GM13977 (cell line): ENCODE measurements at regions not wholly inside any gene's neighbourhood (a gene's known extent, or its start where the extent isn't known, plus 50 kb on each side); places are given as distances from the start of the nearest gene placed in this dataset.

Source experiments
- DNase-seq: peaks from one replicate; pipeline ENCODE4 v3.0.0; 2012; ENCODE audit warnings: low spot score
- in situ Hi-C: fragments of 300-500 bp; cut with MboI; formaldehyde crosslinking; loops from one replicate; pipeline ENCODE4 v1.12.0; 2022; ENCODE audit warnings: low sequenced_read_pairs, low pct_unique_long_range_greater_than_20kb, mixed read lengths, inconsistent platforms; ENCODE audit not compliant: unreplicated experiment
- TF ChIP-seq, protein P1 (sequence below): IDR thresholded peaks from 2 replicates; pipeline ENCODE4 v1.5.1; 2012; ENCODE audit warnings: mild to moderate bottlenecking, control low read depth; ENCODE audit not compliant: insufficient read depth; ENCODE audit errors: extremely low read depth, missing control alignments

DNA sequence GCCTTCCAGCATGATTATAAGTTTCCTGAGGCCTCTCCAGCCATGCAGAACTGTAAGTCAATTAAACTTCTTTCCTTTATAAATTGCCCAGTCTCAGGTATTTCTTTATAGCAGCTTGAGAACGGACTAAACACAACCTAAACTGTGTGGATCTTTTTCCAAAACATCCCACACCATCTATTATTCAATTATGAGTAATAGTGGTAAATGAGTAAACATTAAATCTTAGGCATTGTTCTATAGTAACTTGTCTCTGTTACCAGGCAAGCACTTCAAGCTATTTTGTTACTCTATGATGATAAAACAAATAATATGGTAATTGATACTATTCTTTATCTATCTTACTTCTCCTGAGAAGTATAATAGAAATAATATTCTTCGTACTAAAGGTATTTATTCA lies 536.9 kb upstream of the CHAC2 start:
- TF ChIP-seq, protein P1, sequence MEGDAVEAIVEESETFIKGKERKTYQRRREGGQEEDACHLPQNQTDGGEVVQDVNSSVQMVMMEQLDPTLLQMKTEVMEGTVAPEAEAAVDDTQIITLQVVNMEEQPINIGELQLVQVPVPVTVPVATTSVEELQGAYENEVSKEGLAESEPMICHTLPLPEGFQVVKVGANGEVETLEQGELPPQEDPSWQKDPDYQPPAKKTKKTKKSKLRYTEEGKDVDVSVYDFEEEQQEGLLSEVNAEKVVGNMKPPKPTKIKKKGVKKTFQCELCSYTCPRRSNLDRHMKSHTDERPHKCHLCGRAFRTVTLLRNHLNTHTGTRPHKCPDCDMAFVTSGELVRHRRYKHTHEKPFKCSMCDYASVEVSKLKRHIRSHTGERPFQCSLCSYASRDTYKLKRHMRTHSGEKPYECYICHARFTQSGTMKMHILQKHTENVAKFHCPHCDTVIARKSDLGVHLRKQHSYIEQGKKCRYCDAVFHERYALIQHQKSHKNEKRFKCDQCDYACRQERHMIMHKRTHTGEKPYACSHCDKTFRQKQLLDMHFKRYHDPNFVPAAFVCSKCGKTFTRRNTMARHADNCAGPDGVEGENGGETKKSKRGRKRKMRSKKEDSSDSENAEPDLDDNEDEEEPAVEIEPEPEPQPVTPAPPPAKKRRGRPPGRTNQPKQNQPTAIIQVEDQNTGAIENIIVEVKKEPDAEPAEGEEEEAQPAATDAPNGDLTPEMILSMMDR: no peak
- in situ Hi-C loops: no loop called here
- DNase-seq: no peak

DNA sequence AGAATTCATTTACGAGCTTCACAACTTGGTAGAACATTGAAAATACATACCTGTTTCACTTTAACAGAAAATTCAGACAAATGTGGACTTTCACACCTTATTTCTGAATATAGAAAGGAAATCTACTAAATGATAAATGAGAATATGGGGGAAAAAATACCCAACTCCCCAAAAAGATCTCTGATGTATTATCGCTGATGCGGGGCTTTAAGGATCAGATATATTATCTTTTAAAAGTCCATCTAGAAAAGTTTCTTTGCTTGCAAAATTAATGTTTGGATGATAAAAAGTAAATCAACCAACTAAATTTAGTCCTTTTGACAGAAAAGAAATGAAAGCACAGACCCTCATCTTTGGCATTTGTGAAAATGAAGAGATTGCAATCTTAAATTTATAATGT lies 540.1 kb upstream of the CHAC2 start:
- TF ChIP-seq, protein P1: no peak
- no peak for DNase-seq
- in situ Hi-C loops: no loop called here

DNA sequence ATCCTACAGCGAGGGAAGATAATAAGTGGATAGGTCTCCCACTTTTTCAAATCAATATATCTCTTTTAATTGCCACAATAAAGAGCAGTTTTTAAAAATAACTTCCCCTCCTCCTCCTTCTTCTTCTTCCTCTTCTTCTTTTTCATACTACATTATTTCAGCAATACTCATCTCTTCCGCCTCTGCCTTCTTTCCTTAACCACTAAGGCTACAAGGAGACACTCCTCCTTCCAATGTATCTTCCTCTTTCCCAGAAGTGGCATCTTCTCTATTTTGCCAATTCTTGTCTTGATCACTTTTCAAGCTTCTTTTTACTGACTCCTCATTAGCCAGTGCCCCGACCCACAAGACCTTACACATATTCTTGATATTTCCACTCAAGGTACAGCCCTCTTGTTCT lies 546.6 kb upstream of the CHAC2 start:
- no peak for DNase-seq
- TF ChIP-seq, protein P1: no peak
- in situ Hi-C loops: no loop called here

DNA sequence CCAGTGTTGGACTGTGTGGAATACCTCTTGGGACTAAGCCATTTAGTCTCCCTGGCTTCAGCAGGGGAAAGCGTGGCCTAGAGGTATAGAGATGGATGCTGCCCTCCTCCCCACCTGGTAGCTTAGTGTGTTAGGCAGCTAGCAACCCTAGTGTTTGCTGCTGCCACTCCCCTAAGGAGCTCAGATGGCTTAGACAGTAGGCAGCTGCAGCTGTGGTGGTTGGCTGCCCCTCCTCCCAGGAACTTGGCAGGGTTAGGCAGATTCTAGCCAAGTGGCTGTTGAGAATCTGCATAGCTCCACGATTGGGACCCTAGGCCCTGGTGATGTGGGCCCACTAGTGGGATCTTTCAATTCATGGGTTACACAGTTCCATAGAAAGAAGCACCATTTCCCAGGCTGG lies 550.4 kb upstream of the CHAC2 start:
- TF ChIP-seq, protein P1: no peak
- in situ Hi-C loops: no loop called here
- no peak for DNase-seq

DNA sequence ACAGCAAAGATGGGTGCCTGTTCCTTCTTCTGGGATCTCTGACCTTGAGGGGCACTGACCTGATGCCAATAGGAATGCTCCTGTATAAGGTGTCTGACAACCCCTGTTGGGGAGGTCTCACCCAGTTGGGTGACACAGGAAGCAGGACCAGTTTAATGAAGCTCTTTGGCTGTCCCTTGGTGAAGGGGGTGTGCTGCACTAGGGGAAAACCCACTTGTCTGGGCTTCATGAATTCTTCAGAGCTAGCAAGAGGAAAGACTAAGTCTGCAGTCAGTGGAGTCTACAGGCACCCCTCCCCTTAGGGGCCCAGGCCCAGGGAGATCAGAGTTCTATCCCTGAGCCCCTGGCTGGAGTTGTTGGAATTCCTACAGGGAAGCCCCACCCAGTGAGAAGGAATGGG lies 550.8 kb upstream of the CHAC2 start:
- in situ Hi-C loops: no loop called here
- TF ChIP-seq, protein P1: no peak
- DNase-seq: no peak

DNA sequence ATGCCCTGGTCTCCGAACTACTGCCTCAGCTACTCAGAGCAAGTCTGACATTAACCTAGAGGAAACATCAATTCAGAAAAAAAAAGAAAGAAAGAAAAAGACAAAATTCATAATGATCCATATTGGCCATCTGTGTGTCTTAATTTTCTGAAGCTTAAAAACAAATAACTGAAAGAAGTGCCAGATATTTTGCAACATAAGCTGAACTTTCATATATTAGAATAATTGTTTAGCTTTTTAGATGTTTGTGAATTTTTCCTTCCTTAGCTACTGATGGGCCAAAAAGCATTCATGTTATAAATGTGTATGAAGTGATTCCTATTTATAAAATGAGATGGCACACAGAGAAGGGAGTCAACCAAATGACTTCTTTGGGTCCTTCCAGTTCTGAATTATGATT lies 555.0 kb upstream of the CHAC2 start:
- in situ Hi-C loops: no loop called here
- TF ChIP-seq, protein P1: no peak
- no peak for DNase-seq

DNA sequence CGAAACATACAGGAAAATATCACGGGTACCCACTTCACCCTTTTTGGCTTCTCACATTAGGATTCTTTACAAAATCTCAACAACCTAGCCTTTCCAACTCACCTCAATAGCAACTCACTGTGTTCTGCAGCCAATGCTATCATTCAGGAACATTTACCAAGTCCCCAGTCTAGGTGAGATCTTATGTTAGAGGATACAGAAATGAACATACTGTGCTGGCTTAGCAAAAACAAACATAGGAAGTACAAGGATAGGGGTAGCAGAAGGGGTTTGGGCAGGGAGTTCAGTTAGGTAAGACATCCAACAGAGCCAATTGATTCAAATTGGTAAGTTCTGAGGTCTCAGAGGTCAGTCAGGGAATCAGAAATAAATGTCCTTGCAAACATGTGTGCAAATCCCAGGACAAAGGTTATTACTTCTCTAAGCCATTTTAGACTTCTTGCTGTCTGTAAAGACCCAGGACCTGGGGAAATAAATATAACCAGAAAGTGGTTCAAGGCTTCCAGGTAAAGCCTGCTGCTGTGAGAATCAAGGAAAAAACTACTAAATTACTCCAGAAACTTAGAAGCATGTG lies 556.3 kb upstream of the CHAC2 start:
- in situ Hi-C loops: no loop called here
- DNase-seq: no peak
- TF ChIP-seq, protein P1: no peak
